AG10803 (cell line): ENCODE measurements at regions not wholly inside any gene's neighbourhood (a gene's known extent, or its start where the extent isn't known, plus 50 kb on each side); places are given as distances from the start of the nearest gene placed in this dataset.

Experiments
- DNase-seq: peaks from one replicate; pipeline ENCODE4 v3.0.0; 2010; ENCODE audit warnings: low read depth
- H3K4me3 ChIP-seq: 2 replicates; pipeline ENCODE4 v1.5.1; 2011; ENCODE audit warnings: mild to moderate bottlenecking, low read length, control low read depth
- CTCF ChIP-seq: conservative IDR thresholded peaks from 2 replicates; pipeline ENCODE4 v1.5.1; 2011; ENCODE audit warnings: mild to moderate bottlenecking, low read length, control low read depth, inconsistent platforms

GRCh38 chr2:228263156-228263555 lies 81.7 kb upstream of the SPHKAP start:
- no peak for DNase-seq
- TF ChIP-seq CTCF, result no peak
- no peak overlapping the region for H3K4me3 ChIP-seq

GRCh38 chr2:228261546-228261945 lies 80.1 kb upstream of the SPHKAP start:
- no peak for TF ChIP-seq CTCF
- no peak for DNase-seq
- no peak overlapping the region for H3K4me3 ChIP-seq

GRCh38 chr2:228257379-228257778 lies 75.9 kb upstream of the SPHKAP start:
- H3K4me3 ChIP-seq, result no peak overlapping the region
- TF ChIP-seq CTCF, result no peak
- DNase-seq, result no peak

- no peak for DNase-seq
- no peak for TF ChIP-seq CTCF
- no peak overlapping the region for H3K4me3 ChIP-seq
These were observed 72.3 kb upstream of the SPHKAP start for GRCh38 chr2:228253752-228254151.

- H3K4me3 ChIP-seq, result no peak overlapping the region
- TF ChIP-seq CTCF, result no peak
- DNase-seq, result no peak
These were observed 65.8 kb upstream of the SPHKAP start for GRCh38 chr2:228247335-228247734.

GRCh38 chr2:228245601-228246000 lies 64.1 kb upstream of the SPHKAP start:
- no peak for DNase-seq
- TF ChIP-seq CTCF, result no peak
- H3K4me3 ChIP-seq, result no peak overlapping the region

GRCh38 chr2:228242591-228242990 lies 61.1 kb upstream of the SPHKAP start:
- DNase-seq, result no peak
- no peak for TF ChIP-seq CTCF
- no peak overlapping the region for H3K4me3 ChIP-seq
